GM23338 (cell line): ENCODE measurements at regions not wholly inside any gene's neighbourhood (a gene's known extent, or its start where the extent isn't known, plus 50 kb on each side); places are given as distances from the start of the nearest gene placed in this dataset.
A peak's percentile ranks its signal among the peaks of the same experiment; 100 is the strongest.

Experiments
- ATAC-seq: fragments of 200-7000 bp; cut with Tn5 transposase; 3 replicates; pipeline ENCODE4 v1.9.1; 2020
- DNase-seq: peaks from one replicate; pipeline ENCODE4 v3.0.0-alpha.2; 2015; ENCODE audit warnings: low spot score
- H2AFZ ChIP-seq: fragments of 200-600 bp; sonication (generic); 2 replicates; pipeline ENCODE4 v1.8.0; 2016; ENCODE audit warnings: antibody characterized with exemption, mild to moderate bottlenecking, moderate library complexity
- H3F3A ChIP-seq: fragments of 200-600 bp; sonication (generic); replicated peaks from 2 replicates; pipeline ENCODE4 v1.8.0; 2017; ENCODE audit warnings: antibody characterized with exemption, mixed run types, low read depth
- H3K27ac ChIP-seq: fragments of 200-600 bp; sonication (generic); 2 replicates; pipeline ENCODE4 v1.6.1; 2016; ENCODE audit warnings: low read depth
- H3K27me3 ChIP-seq: fragments of 200-600 bp; sonication (generic); 2 replicates; pipeline ENCODE4 v1.8.0; 2016; ENCODE audit warnings: mild to moderate bottlenecking, mixed run types, moderate library complexity; ENCODE audit not compliant: insufficient read depth
- H3K36me3 ChIP-seq: fragments of 200-600 bp; sonication (generic); 2 replicates; pipeline ENCODE4 v1.8.0; 2016; ENCODE audit warnings: mild to moderate bottlenecking; ENCODE audit not compliant: insufficient read depth
- H3K4me1 ChIP-seq: fragments of 200-600 bp; sonication (generic); 2 replicates; pipeline ENCODE4 v1.8.0; 2016; ENCODE audit warnings: mild to moderate bottlenecking, moderate library complexity; ENCODE audit not compliant: insufficient read depth
- H3K4me2 ChIP-seq: fragments of 200-600 bp; sonication (generic); 2 replicates; pipeline ENCODE4 v1.7.1; 2017; ENCODE audit warnings: mixed run types
- H3K4me3 ChIP-seq: fragments of 200-600 bp; sonication (generic); 2 replicates; pipeline ENCODE4 v1.6.1; 2016; ENCODE audit warnings: mixed run types
- H3K79me2 ChIP-seq: fragments of 200-600 bp; sonication (generic); replicated peaks from 2 replicates; pipeline ENCODE4 v1.8.0; 2017; ENCODE audit warnings: mild to moderate bottlenecking; ENCODE audit not compliant: insufficient read depth
- H3K9me2 ChIP-seq: fragments of 200-600 bp; sonication (generic); 2 replicates; pipeline ENCODE4 v1.8.0; 2017; ENCODE audit not compliant: insufficient read depth
- H4K20me1 ChIP-seq: fragments of 200-600 bp; sonication (generic); replicated peaks from 2 replicates; pipeline ENCODE4 v1.8.0; 2017; ENCODE audit warnings: mild to moderate bottlenecking; ENCODE audit not compliant: insufficient read depth
- H3K27ac Mint-ChIP-seq: 2 replicates; pipeline ENCODE4 v1.8.0; 2020; ENCODE audit warnings: inconsistent platforms, mild to moderate bottlenecking, moderate library complexity, mixed read lengths
- H3K27me3 Mint-ChIP-seq: 3 replicates; pipeline ENCODE4 v1.8.0; 2022; ENCODE audit warnings: low read depth, mild to moderate bottlenecking, moderate library complexity, mixed read lengths, inconsistent platforms; ENCODE audit not compliant: insufficient read depth, poor library complexity
- H3K36me3 Mint-ChIP-seq: 3 replicates; pipeline ENCODE4 v1.8.0; 2021; ENCODE audit warnings: low read depth, mild to moderate bottlenecking, inconsistent platforms, moderate library complexity, mixed read lengths
- H3K4me1 Mint-ChIP-seq: 3 replicates; pipeline ENCODE4 v1.8.0; 2020; ENCODE audit warnings: mild to moderate bottlenecking, inconsistent platforms, mixed read lengths
- H3K4me3 Mint-ChIP-seq: 3 replicates; pipeline ENCODE4 v1.8.0; 2021; ENCODE audit warnings: moderate library complexity, mild to moderate bottlenecking, inconsistent platforms, mixed read lengths
- H3K9me3 Mint-ChIP-seq: 3 replicates; pipeline ENCODE4 v1.8.0; 2020; ENCODE audit warnings: moderate library complexity, mild to moderate bottlenecking, inconsistent platforms, mixed read lengths
- CREB1 ChIP-seq: fragments of 250-450 bp; sonication (Bioruptor Pico); IDR thresholded peaks from 2 replicates; pipeline ENCODE4 v1.5.0; 2020; ENCODE audit warnings: low read depth, mild to moderate bottlenecking, moderate library complexity
- EZH2 ChIP-seq: fragments of 200-600 bp; sonication (generic); IDR thresholded peaks from one replicate; pipeline ENCODE4 v1.8.0; 2017; ENCODE audit warnings: antibody characterized with exemption, mild to moderate bottlenecking, low read depth; ENCODE audit not compliant: unreplicated experiment
- EZH2phosphoT487 ChIP-seq: fragments of 200-600 bp; sonication (generic); IDR thresholded peaks from one replicate; pipeline ENCODE4 v1.8.1; 2018; ENCODE audit warnings: antibody characterized with exemption; ENCODE audit not compliant: unreplicated experiment
- JUNB ChIP-seq: IDR thresholded peaks from one replicate; pipeline ENCODE4 v1.6.1; 2016; ENCODE audit warnings: antibody characterized with exemption; ENCODE audit not compliant: unreplicated experiment
- NANOG ChIP-seq: IDR thresholded peaks from 2 replicates; pipeline ENCODE4 v1.6.1; 2016; ENCODE audit warnings: antibody characterized with exemption, borderline replicate concordance
- POLR2AphosphoS5 ChIP-seq: IDR thresholded peaks from 2 replicates; pipeline ENCODE4 v1.6.1; 2016; ENCODE audit warnings: antibody characterized with exemption, low read depth
- STAT1 ChIP-seq: IDR thresholded peaks from one replicate; pipeline ENCODE4 v1.6.1; 2016; ENCODE audit warnings: antibody characterized with exemption; ENCODE audit not compliant: unreplicated experiment
- ZNF114 ChIP-seq: fragments of 250-450 bp; sonication (Bioruptor Pico); IDR thresholded peaks from 2 replicates; pipeline ENCODE4 v1.5.0; 2020; ENCODE audit warnings: mild to moderate bottlenecking, moderate library complexity
- ZNF331 ChIP-seq: fragments of 250-450 bp; sonication (Bioruptor Pico); IDR thresholded peaks from 2 replicates; pipeline ENCODE4 v1.5.0; 2020; ENCODE audit warnings: low read depth, mild to moderate bottlenecking, moderate library complexity
- TF ChIP-seq, protein P1 (sequence below): IDR thresholded peaks from 2 replicates; pipeline ENCODE4 v1.6.1; 2016; ENCODE audit warnings: antibody characterized with exemption
- TF ChIP-seq, protein P2 (sequence below): IDR thresholded peaks from one replicate; pipeline ENCODE4 v1.6.1; 2018; ENCODE audit warnings: antibody characterized with exemption; ENCODE audit not compliant: unreplicated experiment
- TF ChIP-seq, protein P3 (sequence below), 2 experiments: fragments of 200-600 bp in 1 of 2; sonication (generic) in 1 of 2; conservative IDR thresholded peaks; 2 replicates each; pipeline versions ENCODE4 v1.5.1 to v1.6.1; 2016 to 2017; ENCODE audit warnings: antibody characterized with exemption in 2 of 2, low read depth in 2 of 2, mild to moderate bottlenecking in 2 of 2, moderate library complexity in 1 of 2
- TF ChIP-seq, protein P4 (sequence below): fragments of 250-450 bp; sonication (Bioruptor Pico); IDR thresholded peaks from 2 replicates; pipeline ENCODE4 v1.5.0; 2020; ENCODE audit warnings: mild to moderate bottlenecking, moderate library complexity

DNA sequence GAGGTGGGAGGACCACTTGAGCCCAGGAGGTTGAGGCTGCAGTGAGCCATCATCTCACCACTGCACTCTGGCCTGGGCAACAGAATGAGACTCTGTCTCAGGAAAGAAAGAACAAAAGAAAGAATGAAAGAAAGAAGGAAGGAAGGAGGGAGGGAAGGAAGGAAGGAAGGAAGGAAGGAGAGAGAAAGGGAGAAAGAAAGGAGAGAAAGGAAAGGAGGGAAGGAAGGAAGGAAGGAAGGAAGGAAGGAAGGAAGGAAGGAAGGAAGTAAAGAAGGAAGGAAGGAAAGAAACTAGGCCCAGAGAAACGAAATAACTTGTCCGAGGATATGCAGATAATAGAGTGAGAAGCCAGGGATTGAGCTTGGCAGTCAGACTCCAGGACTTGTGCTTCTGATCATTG lies 102.1 kb downstream of the SKIDA1 start:
- H3K4me3 Mint-ChIP-seq, result no peak overlapping the region
- H3K4me1 Mint-ChIP-seq, result peaks cover 5% of the 10 kb centered on the region; the same call in 2 of the 3 replicates
- Histone ChIP-seq H3K27ac (no peak overlapping the region), H3K9me2 (no peaks in the 10 kb centered on the region), H3K4me3 (no peak overlapping the region), H3F3A (peaks cover 13% of the 10 kb centered on the region; the same call in 1 of the 2 replicates), H4K20me1 (no peaks in the 10 kb centered on the region), H2AFZ (peak overlapping the region; percentile 80; the same call in 1 of the 2 replicates), H3K79me2 (no peaks in the 10 kb centered on the region), H3K4me1 (peaks cover 2% of the 10 kb centered on the region; the same call in 1 of the 2 replicates), H3K27me3 (no peaks in the 10 kb centered on the region), H3K36me3 (no peaks in the 10 kb centered on the region), H3K4me2 (no peak overlapping the region)
- peaks cover 8% of the 10 kb centered on the region for H3K27me3 Mint-ChIP-seq
- peaks cover 23% of the 10 kb centered on the region for H3K36me3 Mint-ChIP-seq
- ATAC-seq, result no peak
- peaks cover 22% of the 10 kb centered on the region for H3K9me3 Mint-ChIP-seq
- TF ChIP-seq CREB1 (CRISPR knock-in tag) (no peak), NANOG (no peak), POLR2AphosphoS5 (no peak), JUNB (no peak), ZNF114 (CRISPR knock-in tag) (no peak), STAT1 (no peak), ZNF331 (CRISPR knock-in tag) (no peak), EZH2phosphoT487 (no peak), EZH2 (no peak)
- TF ChIP-seq, protein P1, sequence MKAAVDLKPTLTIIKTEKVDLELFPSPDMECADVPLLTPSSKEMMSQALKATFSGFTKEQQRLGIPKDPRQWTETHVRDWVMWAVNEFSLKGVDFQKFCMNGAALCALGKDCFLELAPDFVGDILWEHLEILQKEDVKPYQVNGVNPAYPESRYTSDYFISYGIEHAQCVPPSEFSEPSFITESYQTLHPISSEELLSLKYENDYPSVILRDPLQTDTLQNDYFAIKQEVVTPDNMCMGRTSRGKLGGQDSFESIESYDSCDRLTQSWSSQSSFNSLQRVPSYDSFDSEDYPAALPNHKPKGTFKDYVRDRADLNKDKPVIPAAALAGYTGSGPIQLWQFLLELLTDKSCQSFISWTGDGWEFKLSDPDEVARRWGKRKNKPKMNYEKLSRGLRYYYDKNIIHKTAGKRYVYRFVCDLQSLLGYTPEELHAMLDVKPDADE, result no peak
- TF ChIP-seq, protein P2, sequence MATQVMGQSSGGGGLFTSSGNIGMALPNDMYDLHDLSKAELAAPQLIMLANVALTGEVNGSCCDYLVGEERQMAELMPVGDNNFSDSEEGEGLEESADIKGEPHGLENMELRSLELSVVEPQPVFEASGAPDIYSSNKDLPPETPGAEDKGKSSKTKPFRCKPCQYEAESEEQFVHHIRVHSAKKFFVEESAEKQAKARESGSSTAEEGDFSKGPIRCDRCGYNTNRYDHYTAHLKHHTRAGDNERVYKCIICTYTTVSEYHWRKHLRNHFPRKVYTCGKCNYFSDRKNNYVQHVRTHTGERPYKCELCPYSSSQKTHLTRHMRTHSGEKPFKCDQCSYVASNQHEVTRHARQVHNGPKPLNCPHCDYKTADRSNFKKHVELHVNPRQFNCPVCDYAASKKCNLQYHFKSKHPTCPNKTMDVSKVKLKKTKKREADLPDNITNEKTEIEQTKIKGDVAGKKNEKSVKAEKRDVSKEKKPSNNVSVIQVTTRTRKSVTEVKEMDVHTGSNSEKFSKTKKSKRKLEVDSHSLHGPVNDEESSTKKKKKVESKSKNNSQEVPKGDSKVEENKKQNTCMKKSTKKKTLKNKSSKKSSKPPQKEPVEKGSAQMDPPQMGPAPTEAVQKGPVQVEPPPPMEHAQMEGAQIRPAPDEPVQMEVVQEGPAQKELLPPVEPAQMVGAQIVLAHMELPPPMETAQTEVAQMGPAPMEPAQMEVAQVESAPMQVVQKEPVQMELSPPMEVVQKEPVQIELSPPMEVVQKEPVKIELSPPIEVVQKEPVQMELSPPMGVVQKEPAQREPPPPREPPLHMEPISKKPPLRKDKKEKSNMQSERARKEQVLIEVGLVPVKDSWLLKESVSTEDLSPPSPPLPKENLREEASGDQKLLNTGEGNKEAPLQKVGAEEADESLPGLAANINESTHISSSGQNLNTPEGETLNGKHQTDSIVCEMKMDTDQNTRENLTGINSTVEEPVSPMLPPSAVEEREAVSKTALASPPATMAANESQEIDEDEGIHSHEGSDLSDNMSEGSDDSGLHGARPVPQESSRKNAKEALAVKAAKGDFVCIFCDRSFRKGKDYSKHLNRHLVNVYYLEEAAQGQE, result no peak
- TF ChIP-seq, protein P3, sequence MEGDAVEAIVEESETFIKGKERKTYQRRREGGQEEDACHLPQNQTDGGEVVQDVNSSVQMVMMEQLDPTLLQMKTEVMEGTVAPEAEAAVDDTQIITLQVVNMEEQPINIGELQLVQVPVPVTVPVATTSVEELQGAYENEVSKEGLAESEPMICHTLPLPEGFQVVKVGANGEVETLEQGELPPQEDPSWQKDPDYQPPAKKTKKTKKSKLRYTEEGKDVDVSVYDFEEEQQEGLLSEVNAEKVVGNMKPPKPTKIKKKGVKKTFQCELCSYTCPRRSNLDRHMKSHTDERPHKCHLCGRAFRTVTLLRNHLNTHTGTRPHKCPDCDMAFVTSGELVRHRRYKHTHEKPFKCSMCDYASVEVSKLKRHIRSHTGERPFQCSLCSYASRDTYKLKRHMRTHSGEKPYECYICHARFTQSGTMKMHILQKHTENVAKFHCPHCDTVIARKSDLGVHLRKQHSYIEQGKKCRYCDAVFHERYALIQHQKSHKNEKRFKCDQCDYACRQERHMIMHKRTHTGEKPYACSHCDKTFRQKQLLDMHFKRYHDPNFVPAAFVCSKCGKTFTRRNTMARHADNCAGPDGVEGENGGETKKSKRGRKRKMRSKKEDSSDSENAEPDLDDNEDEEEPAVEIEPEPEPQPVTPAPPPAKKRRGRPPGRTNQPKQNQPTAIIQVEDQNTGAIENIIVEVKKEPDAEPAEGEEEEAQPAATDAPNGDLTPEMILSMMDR (conservative IDR thresholded peaks at IDR 0.05; ENCODE audit: low read depth in 2 of 2), result no peak
- TF ChIP-seq, protein P4, sequence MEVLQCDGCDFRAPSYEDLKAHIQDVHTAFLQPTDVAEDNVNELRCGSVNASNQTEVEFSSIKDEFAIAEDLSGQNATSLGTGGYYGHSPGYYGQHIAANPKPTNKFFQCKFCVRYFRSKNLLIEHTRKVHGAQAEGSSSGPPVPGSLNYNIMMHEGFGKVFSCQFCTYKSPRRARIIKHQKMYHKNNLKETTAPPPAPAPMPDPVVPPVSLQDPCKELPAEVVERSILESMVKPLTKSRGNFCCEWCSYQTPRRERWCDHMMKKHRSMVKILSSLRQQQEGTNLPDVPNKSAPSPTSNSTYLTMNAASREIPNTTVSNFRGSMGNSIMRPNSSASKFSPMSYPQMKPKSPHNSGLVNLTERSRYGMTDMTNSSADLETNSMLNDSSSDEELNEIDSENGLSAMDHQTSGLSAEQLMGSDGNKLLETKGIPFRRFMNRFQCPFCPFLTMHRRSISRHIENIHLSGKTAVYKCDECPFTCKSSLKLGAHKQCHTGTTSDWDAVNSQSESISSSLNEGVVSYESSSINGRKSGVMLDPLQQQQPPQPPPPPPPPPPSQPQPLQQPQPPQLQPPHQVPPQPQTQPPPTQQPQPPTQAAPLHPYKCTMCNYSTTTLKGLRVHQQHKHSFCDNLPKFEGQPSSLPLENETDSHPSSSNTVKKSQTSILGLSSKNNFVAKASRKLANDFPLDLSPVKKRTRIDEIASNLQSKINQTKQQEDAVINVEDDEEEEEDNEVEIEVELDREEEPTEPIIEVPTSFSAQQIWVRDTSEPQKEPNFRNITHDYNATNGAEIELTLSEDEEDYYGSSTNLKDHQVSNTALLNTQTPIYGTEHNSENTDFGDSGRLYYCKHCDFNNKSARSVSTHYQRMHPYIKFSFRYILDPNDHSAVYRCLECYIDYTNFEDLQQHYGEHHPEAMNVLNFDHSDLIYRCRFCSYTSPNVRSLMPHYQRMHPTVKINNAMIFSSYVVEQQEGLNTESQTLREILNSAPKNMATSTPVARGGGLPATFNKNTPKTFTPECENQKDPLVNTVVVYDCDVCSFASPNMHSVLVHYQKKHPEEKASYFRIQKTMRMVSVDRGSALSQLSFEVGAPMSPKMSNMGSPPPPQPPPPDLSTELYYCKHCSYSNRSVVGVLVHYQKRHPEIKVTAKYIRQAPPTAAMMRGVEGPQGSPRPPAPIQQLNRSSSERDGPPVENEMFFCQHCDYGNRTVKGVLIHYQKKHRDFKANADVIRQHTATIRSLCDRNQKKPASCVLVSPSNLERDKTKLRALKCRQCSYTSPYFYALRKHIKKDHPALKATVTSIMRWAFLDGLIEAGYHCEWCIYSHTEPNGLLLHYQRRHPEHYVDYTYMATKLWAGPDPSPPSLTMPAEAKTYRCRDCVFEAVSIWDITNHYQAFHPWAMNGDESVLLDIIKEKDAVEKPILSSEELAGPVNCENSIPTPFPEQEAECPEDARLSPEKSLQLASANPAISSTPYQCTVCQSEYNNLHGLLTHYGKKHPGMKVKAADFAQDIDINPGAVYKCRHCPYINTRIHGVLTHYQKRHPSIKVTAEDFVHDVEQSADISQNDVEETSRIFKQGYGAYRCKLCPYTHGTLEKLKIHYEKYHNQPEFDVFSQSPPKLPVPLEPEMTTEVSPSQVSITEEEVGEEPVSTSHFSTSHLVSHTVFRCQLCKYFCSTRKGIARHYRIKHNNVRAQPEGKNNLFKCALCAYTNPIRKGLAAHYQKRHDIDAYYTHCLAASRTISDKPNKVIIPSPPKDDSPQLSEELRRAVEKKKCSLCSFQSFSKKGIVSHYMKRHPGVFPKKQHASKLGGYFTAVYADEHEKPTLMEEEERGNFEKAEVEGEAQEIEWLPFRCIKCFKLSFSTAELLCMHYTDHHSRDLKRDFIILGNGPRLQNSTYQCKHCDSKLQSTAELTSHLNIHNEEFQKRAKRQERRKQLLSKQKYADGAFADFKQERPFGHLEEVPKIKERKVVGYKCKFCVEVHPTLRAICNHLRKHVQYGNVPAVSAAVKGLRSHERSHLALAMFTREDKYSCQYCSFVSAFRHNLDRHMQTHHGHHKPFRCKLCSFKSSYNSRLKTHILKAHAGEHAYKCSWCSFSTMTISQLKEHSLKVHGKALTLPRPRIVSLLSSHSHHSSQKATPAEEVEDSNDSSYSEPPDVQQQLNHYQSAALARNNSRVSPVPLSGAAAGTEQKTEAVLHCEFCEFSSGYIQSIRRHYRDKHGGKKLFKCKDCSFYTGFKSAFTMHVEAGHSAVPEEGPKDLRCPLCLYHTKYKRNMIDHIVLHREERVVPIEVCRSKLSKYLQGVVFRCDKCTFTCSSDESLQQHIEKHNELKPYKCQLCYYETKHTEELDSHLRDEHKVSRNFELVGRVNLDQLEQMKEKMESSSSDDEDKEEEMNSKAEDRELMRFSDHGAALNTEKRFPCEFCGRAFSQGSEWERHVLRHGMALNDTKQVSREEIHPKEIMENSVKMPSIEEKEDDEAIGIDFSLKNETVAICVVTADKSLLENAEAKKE, result no peak
- DNase-seq, result no peak
- H3K27ac Mint-ChIP-seq, result no peak overlapping the region
